GM21528 (cell line): ENCODE measurements at regions not wholly inside any gene's neighbourhood (a gene's known extent, or its start where the extent isn't known, plus 50 kb on each side); places are given as distances from the start of the nearest gene placed in this dataset.
"Not testable (repeated sequence)": the region's sequence is repeated elsewhere in the genome, so short reads cannot be mapped to it uniquely, and the experiment has no call there.

Experiments
- ATAC-seq: cut with Tn5 transposase; IDR thresholded peaks from one replicate; pipeline ENCODE4 v1.9.1; 2021; ENCODE audit warnings: mild to moderate bottlenecking, moderate library complexity; ENCODE audit not compliant: unreplicated experiment, low FRiP score

DNA sequence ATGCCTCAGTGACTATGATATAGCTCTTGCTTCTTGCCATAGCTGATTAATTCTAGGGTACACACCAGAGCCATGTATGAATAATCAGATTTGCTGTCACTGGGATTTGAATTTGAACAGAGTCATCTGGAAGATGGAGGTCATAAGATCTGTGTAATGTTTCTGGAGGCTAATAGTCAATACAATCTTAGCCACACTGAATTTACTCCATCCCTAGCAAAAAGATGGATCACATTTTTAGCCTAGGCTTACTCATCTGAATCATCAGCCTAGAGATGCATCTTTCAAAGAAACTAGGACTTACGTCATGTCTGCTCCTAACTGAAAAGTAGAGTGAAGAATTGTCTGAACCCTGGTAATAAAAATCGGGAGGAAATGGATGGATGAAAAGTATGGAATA lies 142.3 kb upstream of the ZNF804B start:
- no peak for ATAC-seq

DNA sequence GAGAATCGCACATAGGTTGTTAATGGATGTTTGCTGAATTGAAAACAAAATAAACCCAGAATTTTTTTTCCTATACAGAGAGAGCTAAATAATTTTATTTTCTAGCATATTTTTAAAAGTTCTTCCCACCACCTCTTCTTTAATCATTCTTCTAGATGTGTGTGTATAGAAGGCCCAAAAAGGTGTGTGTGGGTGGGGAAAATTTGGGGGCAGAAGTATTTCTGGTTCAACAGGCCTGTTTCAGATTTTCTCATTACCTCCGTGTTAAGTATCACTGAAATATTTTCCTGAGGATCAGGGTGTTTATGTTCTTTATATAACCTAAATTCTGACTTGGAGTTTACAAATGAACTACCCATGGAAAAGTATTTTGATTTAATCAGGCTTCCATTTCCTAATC lies 144.2 kb upstream of the ZNF804B start:
- no peak for ATAC-seq

DNA sequence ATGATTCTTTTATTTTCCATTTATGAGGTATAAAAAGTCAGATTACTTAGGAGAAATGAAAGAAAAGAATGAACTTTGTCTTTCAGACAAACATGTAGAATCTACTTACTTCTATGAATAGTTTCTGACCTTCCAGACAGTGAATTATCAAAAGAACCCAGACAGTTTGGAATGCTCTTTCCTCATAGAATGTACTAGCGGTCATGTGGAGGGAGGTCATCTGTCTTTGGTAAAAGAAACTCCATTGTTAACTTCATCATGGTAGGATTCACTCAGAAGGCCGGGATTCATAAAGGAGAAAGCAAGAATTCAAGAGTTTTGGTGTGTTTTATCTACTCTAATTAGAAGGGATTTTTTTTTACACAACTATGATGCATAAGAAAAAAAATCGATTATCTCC lies 144.8 kb upstream of the ZNF804B start:
- no peak for ATAC-seq

DNA sequence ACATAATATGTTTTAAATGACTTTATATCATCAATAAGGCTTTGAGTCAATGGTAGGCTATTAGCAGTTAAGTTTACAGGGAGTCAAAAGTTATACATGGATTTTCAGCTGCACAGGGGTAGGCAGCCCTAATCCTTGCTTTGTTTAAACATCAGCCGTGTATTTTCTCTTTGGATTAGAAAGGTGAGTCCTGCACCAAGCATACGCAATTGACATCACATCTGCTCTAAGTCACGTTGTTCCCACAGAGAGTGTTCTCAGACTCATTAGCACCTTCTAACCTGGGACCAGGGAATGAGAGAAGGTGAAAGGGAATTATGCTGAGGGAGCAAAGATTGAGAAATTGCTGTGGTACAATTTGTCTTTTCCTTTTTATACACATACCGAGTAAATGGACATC lies 148.6 kb upstream of the ZNF804B start:
- no peak for ATAC-seq

DNA sequence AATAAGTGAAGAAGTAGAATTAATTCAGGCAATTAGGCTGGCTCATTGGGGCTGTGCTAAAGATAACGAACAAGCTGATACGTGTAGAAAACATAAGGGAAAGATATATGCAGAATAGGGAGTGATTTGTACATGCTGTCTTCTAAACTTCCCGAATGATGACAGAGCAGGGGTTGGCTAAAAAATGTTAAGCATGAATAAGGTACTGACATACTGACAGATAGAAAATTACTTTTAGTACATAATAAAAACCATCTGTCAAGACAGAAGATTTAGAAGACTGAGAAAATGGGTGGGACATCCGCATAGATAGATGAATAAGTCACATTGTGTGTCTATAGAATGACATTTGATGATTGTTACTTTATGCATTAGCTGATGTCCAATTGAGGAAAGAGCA lies 158.8 kb upstream of the ZNF804B start:
- ATAC-seq = no peak

DNA sequence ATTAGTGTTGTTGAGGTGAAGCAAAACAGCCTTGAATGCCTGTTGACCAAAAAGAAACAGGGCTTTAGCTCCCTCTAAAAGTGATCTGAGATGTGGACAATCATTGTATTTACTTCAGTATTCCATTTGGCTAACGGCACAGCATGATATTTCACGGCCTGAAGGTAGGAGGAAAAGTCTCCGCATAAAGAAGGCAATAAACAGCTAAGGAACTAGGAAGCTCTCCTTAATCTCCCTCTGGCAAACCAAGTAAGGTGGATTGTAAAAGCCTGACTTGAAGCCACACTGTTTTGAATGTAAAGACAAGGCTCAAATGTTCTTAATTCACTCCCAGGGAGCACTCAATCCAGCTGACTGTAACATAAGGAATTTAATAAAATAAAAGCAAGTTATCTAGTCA lies 160.0 kb upstream of the ZNF804B start:
- ATAC-seq = no peak

DNA sequence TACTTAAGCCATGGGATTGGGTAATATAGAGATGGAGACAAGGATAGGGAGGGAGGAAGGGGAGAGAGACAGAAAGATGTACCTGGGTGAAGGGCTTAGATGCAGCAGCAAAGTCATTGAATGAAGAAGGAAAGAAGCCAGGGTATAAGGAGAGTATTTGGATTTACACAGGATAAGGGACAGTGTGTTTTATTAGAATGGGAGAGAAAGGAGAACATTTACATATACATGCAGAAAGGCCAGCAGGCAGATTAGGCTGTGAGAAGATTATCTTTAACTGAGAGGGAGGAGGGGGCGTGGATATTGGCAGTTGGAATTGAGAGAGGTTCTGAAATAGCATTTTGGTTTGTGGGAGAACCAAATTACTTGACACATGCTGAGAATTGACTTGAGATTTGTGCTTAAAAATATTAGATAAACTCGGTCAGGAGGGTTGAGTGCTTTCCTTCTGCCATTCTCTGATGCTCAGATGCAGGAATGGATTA lies 161.5 kb upstream of the ZNF804B start:
- ATAC-seq = no peak

DNA sequence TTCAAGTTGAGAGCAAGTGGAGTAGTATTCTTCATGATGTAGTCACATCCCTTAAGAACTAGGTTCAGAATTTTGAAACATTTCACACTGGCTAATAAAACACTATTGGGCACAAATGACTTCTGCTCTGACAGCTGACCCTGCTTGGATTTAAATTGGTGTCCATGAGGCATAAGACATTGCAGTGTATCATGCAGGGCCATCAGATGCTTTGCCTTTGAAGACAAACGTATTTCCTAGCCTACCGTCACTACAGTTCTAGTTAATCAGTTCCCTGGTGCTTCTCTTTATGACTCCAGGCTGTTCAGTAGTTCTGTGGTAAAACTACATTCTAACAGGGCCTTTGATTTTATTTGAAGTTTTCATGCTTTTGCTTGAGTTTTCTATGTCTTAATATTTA lies 168.5 kb upstream of the ZNF804B start:
- no peak for ATAC-seq

DNA sequence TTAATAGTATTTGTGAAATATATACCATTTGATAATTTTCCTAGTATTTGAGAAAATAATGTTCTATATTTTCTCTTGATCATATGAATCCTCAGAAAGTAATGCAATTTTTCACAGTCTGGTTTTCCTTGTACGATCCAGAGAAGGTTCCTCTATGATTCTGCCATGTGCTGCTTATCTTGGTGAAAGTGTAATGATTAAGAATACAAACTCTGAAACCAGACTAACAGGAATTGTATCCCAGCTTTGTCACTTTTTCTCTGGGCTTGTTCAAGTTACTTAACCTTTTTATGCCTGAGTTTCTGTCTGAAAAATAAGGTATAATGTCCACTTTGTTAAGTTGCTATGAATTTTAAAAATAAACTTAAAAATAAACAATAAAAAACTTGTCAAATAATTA lies 169.6 kb upstream of the ZNF804B start:
- ATAC-seq = no peak

DNA sequence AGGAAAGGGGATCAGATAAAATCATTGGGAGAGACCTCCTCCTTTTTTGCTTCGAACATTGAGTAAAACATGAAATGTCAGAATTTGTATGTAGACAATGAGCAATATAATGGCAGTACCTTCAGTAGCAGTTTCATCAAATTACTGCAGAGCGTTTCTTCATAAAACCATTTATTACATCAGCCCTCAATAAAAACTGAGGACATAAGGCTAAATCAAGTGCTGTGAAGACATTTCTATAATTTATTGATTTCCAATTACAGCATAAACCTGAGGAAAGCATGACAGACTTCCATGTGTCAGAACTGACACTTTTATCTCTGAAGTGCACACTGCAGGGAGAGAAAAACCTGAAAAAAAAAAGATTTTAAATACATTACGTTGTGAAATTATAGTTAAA lies 172.6 kb upstream of the ZNF804B start:
- ATAC-seq = no peak

DNA sequence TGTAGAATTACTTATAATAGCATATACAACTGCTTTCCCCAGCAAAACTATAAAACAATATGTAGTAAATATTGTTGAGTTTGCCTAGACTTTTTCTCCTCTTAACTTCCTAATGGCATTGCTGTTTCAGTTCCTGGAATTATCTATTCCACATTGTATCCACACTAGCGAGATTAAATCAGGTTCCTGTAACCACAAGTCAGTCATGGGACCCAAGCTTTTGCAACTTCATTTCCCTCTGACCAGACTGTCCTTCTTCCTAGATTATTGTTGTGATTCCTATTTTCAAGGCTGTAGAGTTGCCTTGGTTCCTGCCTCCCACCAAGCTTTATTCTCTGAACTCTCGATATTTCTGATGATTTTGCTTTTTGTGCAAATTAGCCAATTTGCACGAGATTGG lies 173.3 kb upstream of the ZNF804B start:
- no peak for ATAC-seq

DNA sequence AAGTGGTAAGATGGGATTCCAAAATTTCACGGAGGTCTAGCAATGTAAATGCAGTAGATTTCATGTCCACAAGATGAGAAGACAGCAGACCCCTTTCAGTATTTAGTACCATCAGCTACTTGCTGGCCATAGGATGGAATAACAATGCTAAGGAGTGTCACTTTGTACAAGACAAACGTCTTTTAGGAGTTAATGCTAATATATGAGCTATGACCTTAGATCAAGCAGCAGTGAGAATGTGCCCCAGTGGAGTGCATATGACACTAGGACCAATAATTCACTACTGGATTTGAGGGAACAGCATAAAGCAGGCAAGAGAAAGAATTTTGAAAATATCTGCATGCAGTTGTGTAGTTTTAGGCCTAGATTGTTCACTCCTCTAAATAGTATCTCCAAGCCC lies 182.8 kb upstream of the ZNF804B start:
- ATAC-seq = no peak

DNA sequence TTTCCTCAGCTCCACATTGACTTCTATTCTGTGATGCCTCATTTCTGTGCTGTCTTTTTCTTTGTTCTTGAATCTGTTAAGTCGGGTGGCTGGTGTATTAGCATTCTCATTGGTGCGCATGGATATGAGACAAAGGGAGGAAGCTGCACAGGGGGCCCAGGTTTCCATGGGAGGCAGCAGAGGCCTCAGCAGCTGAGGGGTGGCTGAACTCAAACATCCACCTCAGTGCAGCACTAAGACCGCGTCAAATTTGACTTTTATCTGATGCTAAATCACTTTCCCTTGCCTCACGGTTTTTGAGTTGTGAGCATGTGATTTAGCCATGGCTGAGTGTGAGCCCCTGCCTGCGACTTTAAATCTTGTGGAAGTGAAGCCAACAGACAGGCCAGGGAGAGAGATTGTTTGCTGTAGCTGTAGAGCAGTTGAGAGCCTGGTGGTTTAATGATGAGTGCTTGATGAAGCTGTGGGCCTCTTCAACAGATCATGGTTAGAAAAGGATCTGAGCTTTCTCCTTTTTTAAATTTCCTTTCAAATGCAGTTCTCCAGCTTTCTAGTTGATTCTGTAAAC lies 193.3 kb upstream of the ZNF804B start:
- ATAC-seq = no peak

DNA sequence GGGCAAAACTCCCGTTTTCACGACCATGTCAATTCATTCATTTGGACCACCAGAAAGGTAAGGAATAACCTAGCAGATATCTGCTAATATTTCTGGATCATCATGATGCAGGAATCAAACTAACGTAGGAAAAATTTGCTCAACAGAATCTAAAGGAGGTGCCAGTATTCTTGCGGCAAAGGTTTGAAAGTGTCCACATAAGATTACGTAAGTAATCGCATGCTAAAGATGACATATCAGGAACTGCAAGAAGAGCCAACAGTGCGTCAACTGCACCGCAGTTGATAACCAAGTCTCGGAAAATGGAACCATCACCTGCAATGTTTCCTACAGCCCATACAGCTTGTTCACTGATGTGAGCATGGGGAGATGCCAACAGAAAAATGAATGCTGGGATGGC lies 194.1 kb upstream of the ZNF804B start:
- ATAC-seq = no peak

DNA sequence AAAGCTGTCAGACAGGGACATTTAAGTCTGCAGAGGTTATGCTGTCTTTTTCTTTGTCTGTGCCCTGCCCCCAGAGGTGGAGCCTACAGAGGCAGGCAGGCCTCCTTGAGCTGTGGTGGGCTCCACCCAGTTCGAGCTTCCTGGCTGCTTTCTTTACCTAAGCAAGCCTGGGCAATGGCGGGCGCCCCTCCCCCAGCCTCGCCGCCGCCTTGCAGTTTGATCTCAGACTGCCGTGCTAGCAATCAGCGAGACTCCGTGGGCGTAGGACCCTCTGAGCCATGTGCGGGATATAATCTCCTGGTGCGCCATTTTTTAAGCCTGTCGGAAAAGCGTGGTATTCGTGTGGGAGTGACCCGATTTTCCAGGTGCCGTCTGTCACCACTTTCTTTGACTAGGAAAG lies 203.1 kb upstream of the ZNF804B start:
- ATAC-seq = not testable (repeated sequence)

DNA sequence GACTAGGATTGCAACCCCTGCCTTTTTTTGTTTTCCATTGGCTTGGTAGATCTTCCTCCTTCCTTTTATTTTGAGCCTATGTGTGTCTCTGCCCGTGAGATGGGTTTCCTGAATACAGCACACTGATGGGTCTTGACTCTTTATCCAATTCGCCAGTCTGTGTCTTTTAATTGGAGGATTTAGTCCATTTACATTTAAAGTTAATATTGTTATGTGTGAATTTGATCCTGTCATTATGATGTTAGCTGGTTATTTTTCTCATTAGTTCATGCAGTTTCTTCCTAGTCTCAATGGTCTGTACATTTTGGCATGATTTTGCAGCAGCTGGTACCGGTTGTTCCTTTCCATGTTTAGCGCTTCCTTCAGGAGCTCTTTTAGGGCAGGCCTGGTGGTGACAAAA lies 204.7 kb upstream of the ZNF804B start:
- ATAC-seq = not testable (repeated sequence)

DNA sequence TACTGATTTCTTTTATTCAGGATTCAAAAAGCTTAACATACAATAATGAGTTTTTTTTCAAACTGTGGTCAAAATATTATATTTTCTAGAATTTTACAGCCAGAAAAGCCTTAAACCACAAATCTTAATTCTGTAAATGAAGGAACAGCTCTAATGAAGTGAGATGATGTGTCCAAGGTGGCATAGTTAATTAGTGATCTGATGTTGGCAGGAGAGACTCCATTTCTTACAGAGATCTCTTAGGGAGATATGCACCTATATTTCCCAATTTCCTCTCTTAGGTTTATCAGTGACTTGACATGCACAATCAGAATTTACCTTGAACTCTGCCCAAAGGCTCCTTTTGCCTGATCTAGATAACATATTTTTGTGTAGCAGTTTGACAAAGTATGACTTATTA lies 211.1 kb upstream of the ZNF804B start:
- no peak for ATAC-seq

DNA sequence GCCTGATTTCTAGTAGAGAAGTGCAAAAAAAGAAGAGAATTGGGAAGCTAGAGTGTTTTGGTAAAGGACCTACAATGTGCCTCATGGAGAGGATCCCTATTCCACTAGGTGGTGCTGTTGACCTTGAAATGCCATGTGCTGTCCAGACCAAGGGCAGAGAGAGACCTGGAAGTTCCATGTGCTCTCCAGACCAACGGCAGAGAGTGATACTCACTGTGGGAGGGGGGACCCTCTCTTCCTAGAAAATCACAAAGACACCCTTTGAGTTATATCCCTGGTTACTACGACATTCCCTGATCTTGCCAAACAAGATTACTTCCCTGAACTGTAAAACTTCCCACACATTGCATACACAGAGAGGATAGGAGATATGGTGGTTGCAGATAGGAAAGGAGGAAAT lies 212.7 kb upstream of the ZNF804B start:
- no peak for ATAC-seq

DNA sequence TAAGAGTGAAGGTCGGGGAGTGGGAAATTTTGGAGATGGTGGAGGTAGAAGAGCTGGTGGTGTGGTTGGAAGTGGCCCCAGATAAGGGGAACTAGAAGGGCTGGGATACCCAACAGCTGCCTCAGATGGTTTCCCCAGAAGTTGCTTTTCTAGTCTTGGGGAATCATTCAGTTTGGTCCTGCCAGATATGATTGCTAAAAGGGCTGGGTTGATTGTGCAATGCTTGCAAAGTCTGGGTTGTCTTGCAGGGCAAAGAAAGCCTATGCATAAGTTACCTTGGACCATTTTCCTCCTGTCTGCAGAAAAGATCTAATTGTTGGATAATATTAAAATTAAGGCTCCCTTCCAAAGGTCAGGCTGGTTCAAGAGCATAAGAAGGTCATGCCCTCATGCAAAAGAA lies 213.8 kb upstream of the ZNF804B start:
- no peak for ATAC-seq

DNA sequence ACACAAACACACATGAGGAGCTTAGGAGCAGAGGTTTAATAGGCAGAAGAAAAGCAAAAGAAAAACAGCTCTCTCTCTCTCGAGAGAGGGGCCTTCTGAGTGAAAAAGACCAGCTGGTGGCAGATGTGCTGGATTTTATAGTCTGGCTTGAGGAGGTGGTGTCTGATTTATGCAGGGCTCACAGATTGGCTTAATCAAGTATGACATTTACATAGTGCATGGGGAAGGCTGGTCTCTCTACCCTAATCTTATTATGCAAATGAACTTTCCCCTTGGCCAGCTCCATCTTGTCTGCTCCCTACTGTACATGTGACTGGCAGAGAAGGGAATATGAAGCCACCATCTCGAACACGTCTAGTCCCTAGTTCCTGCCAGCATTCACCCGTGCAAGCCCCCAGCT lies 219.5 kb upstream of the ZNF804B start:
- ATAC-seq = no peak

DNA sequence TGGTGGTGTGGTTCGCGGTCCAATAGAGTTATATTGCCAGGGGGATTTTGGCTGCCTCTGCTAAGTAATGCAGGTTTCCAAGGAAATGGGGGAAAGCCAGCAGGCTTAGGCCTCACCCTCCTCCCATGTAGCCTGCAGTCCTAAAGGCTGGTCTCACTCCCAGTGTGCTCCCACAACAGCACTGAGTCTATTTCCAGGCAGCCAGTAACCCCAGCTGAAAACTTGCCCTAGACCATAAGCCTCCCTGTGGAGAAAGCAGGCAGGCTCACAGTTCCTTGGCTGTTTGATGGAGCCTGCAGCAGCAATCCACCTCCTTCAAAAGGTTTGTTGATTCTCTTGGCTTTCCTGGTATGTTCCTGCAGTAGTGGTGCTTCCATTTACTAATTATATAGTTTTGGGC lies 220.0 kb upstream of the ZNF804B start:
- ATAC-seq = no peak

DNA sequence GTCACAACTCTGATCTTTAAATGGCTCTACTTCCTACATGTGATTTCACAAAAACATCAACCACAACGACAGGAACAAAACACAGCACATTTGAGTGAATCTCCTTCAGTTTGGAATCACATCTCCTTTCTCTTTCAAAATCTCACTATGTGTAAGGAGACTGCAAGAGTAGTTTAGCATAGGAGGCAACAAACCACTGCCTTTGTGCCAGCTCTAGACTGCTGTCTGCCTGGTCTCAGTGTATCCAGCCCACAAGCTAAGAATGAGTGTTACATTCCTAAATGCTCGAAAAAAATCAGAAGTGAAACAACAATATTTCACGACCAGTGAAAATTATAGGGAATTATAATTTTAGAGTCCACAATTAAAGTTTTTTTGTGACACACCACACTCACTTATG lies 217.0 kb upstream of the STEAP4 start:
- ATAC-seq = no peak

DNA sequence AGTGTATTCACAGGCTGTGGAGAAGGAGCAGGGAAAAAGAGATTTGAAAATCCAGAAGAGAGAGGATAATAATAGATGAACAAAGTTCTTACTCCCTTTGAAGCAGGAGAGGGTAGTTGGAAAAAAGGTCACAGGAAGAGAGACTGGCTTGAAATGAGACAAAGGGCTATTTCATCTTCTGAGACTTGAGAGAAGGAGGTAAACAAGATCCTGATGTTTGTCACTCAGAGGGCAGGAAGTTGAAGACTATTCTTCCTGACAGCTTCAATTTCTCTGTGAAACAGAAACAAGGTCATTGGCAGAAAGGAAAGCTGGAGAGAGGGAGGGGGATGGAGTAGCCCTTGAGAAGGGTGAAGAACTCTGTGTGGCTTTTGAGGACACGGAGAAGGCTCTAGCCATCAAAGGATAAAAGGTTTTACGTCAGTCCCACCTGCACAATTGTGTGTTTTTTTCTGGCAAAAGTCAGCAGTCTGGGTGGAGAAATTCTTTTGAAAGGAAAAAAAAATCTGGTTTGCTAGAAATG lies 216.1 kb upstream of the STEAP4 start:
- no peak for ATAC-seq
